Hepatocyte (in vitro differentiated cells): ENCODE measurements at regions not wholly inside any gene's neighbourhood (a gene's known extent, or its start where the extent isn't known, plus 50 kb on each side); places are given as distances from the start of the nearest gene placed in this dataset.

Source experiments
- DNase-seq: peaks from one replicate; pipeline ENCODE4 v3.0.0-alpha.2; 2016; ENCODE audit warnings: low spot score
- H2AFZ ChIP-seq: fragments of 200-600 bp; sonication (generic); 2 replicates; pipeline ENCODE4 v1.6.0; 2016; ENCODE audit warnings: antibody characterized with exemption, mild to moderate bottlenecking
- H3K27ac ChIP-seq: fragments of 200-600 bp; sonication (generic); 2 replicates; pipeline ENCODE4 v1.5.1; 2016; ENCODE audit warnings: mild to moderate bottlenecking
- H3K27me3 ChIP-seq: fragments of 200-600 bp; sonication (generic); 2 replicates; pipeline ENCODE4 v1.6.1; 2016
- H3K36me3 ChIP-seq: fragments of 200-600 bp; sonication (generic); replicated peaks from 2 replicates; pipeline ENCODE4 v1.5.1; 2016; ENCODE audit warnings: low read depth; ENCODE audit not compliant: insufficient read depth
- H3K4me1 ChIP-seq: fragments of 200-600 bp; sonication (generic); 2 replicates; pipeline ENCODE4 v1.5.1; 2016; ENCODE audit warnings: mild to moderate bottlenecking, moderate library complexity; ENCODE audit not compliant: insufficient read depth
- H3K4me2 ChIP-seq: fragments of 200-600 bp; sonication (generic); 2 replicates; pipeline ENCODE4 v1.6.0; 2016
- H3K4me3 ChIP-seq: fragments of 200-600 bp; sonication (generic); 2 replicates; pipeline ENCODE4 v1.5.1; 2016; ENCODE audit warnings: mild to moderate bottlenecking
- H3K79me2 ChIP-seq: fragments of 200-600 bp; sonication (generic); 2 replicates; pipeline ENCODE4 v1.6.0; 2017; ENCODE audit warnings: mild to moderate bottlenecking
- H3K9me2 ChIP-seq: fragments of 200-600 bp; sonication (generic); replicated peaks from 2 replicates; pipeline ENCODE4 v1.6.0; 2017; ENCODE audit warnings: mild to moderate bottlenecking; ENCODE audit not compliant: insufficient read depth
- H3K9me3 ChIP-seq: fragments of 200-600 bp; sonication (generic); 2 replicates; pipeline ENCODE4 v1.5.1; 2016; ENCODE audit warnings: low read depth, mild to moderate bottlenecking
- H4K20me1 ChIP-seq: fragments of 200-600 bp; sonication (generic); 2 replicates; pipeline ENCODE4 v1.6.0; 2016; ENCODE audit warnings: mild to moderate bottlenecking; ENCODE audit not compliant: insufficient read depth, poor library complexity, severe bottlenecking
- EZH2 ChIP-seq: fragments of 200-600 bp; sonication (generic); IDR thresholded peaks from 2 replicates; pipeline ENCODE4 v1.6.1; 2016; ENCODE audit warnings: antibody characterized with exemption, mild to moderate bottlenecking, borderline replicate concordance
- EZH2phosphoT487 ChIP-seq: fragments of 200-600 bp; sonication (generic); IDR thresholded peaks from one replicate; pipeline ENCODE4 v1.6.1; 2018; ENCODE audit warnings: antibody characterized with exemption, mild to moderate bottlenecking, low read depth, moderate library complexity; ENCODE audit not compliant: unreplicated experiment, severe bottlenecking
- WGBS: methylation state at CpG from one replicate; pipeline ENCODE4 v1.1.6; 2016; ENCODE audit warnings: low lambda C conversion rate; ENCODE audit errors: missing lambda C conversion rate; 5-methylcytosine and 5-hydroxymethylcytosine counted together
- TF ChIP-seq, protein P1 (sequence below): fragments of 200-600 bp; sonication (generic); IDR thresholded peaks from 2 replicates; pipeline ENCODE4 v1.5.1; 2016; ENCODE audit warnings: antibody characterized with exemption, mild to moderate bottlenecking; ENCODE audit not compliant: poor library complexity

DNA sequence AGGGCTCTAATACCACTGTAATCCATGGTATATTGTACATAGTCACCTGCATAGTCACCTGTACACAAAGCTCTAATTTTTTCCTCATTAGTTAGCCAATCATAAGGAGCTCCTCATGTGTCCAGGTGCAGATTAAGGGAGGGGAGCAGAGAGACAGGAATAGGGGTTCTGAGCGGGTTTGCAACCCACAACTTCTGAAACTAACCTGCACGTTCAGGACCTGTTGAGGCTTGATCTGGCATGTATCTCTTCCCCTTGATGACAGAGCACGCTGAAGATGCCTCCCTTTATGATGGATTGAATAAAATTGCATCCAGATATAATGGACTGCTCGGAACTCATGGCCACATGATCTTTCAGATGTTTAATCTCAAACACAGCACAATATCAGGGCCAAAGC lies 144.0 kb upstream of the PRNP start:
- WGBS = 86% methylated on average over 4 of the region's 4 CpGs
- Histone ChIP-seq H3K9me3 (no peaks in the 10 kb centered on the region), H3K4me3 (no peak overlapping the region), H3K4me1 (no peaks in the 10 kb centered on the region), H2AFZ (no peak overlapping the region), H3K79me2 (no peaks in the 10 kb centered on the region), H3K4me2 (no peak overlapping the region), H4K20me1 (no peaks in the 10 kb centered on the region), H3K27me3 (no peaks in the 10 kb centered on the region), H3K9me2 (no peaks in the 10 kb centered on the region), H3K27ac (no peak overlapping the region), H3K36me3 (no peaks in the 10 kb centered on the region)
- no peak for DNase-seq
- TF ChIP-seq EZH2 (no peak), EZH2phosphoT487 (no peak)
- TF ChIP-seq, protein P1, sequence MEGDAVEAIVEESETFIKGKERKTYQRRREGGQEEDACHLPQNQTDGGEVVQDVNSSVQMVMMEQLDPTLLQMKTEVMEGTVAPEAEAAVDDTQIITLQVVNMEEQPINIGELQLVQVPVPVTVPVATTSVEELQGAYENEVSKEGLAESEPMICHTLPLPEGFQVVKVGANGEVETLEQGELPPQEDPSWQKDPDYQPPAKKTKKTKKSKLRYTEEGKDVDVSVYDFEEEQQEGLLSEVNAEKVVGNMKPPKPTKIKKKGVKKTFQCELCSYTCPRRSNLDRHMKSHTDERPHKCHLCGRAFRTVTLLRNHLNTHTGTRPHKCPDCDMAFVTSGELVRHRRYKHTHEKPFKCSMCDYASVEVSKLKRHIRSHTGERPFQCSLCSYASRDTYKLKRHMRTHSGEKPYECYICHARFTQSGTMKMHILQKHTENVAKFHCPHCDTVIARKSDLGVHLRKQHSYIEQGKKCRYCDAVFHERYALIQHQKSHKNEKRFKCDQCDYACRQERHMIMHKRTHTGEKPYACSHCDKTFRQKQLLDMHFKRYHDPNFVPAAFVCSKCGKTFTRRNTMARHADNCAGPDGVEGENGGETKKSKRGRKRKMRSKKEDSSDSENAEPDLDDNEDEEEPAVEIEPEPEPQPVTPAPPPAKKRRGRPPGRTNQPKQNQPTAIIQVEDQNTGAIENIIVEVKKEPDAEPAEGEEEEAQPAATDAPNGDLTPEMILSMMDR = no peak

DNA sequence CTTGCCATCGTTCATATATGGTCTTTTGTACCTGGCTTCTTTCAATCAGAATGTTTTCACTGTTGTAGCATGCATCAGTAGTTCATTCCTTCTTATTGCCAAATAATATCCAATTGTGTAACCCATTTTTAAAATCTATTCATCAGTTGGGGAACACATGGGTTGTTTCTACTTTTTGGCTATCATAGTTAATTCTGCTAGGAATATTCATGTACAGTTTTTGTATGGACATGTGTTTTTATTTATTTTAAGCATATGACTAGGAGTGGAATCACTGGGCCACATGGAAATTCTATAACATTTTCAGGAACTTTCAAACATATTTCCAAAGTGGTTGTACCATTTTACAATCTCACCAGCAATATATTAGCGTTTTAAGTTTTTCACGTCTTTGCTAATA lies 151.9 kb upstream of the PRNP start:
- Histone ChIP-seq H2AFZ (no peak overlapping the region), H3K4me3 (no peak overlapping the region), H3K4me1 (no peaks in the 10 kb centered on the region), H3K4me2 (no peak overlapping the region), H3K27me3 (no peaks in the 10 kb centered on the region), H3K9me3 (no peaks in the 10 kb centered on the region), H3K9me2 (no peaks in the 10 kb centered on the region), H3K27ac (no peak overlapping the region), H3K36me3 (no peaks in the 10 kb centered on the region), H4K20me1 (no peaks in the 10 kb centered on the region), H3K79me2 (no peaks in the 10 kb centered on the region)
- WGBS = 91% methylated on average over 3 of the region's 3 CpGs
- no peak for DNase-seq
- TF ChIP-seq EZH2phosphoT487 = no peak
- TF ChIP-seq EZH2 = no peak
- TF ChIP-seq, protein P1 = no peak

DNA sequence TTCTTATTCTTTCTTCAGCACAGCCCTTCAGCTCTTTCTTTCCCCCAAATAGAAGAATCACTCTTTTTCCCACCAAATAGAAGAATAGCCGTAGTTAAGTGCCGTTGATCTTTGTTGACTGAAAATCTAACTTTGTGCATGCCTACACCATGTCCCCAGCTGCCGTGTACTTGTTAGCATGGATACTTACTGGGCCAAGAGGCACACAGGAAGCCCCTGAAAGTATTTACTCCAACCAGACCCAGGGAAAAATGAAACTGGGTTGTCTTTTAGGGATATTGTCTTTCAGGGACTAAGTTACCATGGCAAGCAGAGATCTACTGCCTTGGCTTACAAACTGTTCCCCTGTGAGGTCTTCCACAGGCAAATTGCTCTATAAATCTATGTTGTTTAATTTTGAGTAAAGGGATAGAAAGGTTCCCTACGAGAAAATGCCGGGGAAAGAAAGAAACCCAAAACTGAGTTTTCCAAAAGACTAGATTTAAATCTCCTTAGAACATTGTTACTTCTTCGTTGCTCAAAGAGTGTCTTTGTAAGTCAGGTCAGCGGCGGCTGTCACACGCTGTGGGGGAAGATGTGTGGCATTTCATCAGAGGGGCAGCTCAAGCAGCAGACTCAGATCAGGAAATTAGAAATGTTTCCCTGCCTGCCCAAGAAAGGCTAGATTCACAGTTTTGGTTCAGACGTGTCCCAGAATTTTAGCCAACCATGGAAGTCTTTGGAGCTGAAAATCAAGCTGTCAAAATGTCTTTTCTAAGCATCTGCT lies 152.7 kb upstream of the PRNP start:
- WGBS = 67% methylated on average over 10 of the region's 10 CpGs
- H4K20me1 ChIP-seq = no peaks in the 10 kb centered on the region
- no peaks in the 10 kb centered on the region for H3K36me3 ChIP-seq
- H2AFZ ChIP-seq = no peak overlapping the region
- H3K9me2 ChIP-seq = no peaks in the 10 kb centered on the region
- no peaks in the 10 kb centered on the region for H3K4me1 ChIP-seq
- H3K27me3 ChIP-seq = no peaks in the 10 kb centered on the region
- no peak overlapping the region for H3K27ac ChIP-seq
- DNase-seq = no peak
- H3K4me2 ChIP-seq = no peak overlapping the region
- H3K4me3 ChIP-seq = no peak overlapping the region
- no peaks in the 10 kb centered on the region for H3K9me3 ChIP-seq
- TF ChIP-seq EZH2phosphoT487 (no peak), EZH2 (no peak)
- TF ChIP-seq, protein P1 = no peak
- H3K79me2 ChIP-seq = no peaks in the 10 kb centered on the region
